GM21737 (cell line): ENCODE measurements at regions not wholly inside any gene's neighbourhood (a gene's known extent, or its start where the extent isn't known, plus 50 kb on each side); places are given as distances from the start of the nearest gene placed in this dataset.
"Not testable (repeated sequence)": the region's sequence is repeated elsewhere in the genome, so short reads cannot be mapped to it uniquely, and the experiment has no call there.

ENCODE experiments used
- ATAC-seq: cut with Tn5 transposase; IDR thresholded peaks from one replicate; pipeline ENCODE4 v1.9.1; 2021; ENCODE audit warnings: mild to moderate bottlenecking, moderate library complexity; ENCODE audit not compliant: unreplicated experiment

- no peak for ATAC-seq
Observed at GRCh38 chr4:111020961-111021360, 398.1 kb upstream of the PITX2 start.

- ATAC-seq = no peak
Observed at GRCh38 chr4:111022758-111023157, 399.9 kb upstream of the PITX2 start.

GRCh38 chr4:111027526-111027925 lies 404.6 kb upstream of the PITX2 start:
- no peak for ATAC-seq

GRCh38 chr4:111028795-111029194 lies 405.9 kb upstream of the PITX2 start:
- no peak for ATAC-seq

GRCh38 chr4:111031001-111031579 lies 408.2 kb upstream of the PITX2 start:
- ATAC-seq = no peak

GRCh38 chr4:111031596-111031995 lies 408.7 kb upstream of the PITX2 start:
- no peak for ATAC-seq

- ATAC-seq = no peak
Observed at GRCh38 chr4:111037591-111038360, 414.9 kb upstream of the PITX2 start.

GRCh38 chr4:111040904-111041303 lies 418.0 kb upstream of the PITX2 start:
- ATAC-seq = no peak

- ATAC-seq = no peak
Observed at GRCh38 chr4:111043286-111043685, 420.4 kb upstream of the PITX2 start.

GRCh38 chr4:111045992-111046391 lies 423.1 kb upstream of the PITX2 start:
- ATAC-seq = no peak

- no peak for ATAC-seq
Observed at GRCh38 chr4:111046811-111047210, 423.9 kb upstream of the PITX2 start.

- no peak for ATAC-seq
Observed at GRCh38 chr4:111048316-111048715, 425.4 kb upstream of the PITX2 start.

- no peak for ATAC-seq
Observed at GRCh38 chr4:111064342-111064993, 441.6 kb upstream of the PITX2 start.

- ATAC-seq = no peak
Observed at GRCh38 chr4:111066001-111066400, 443.1 kb upstream of the PITX2 start.

- no peak for ATAC-seq
Observed at GRCh38 chr4:111066447-111066846, 443.6 kb upstream of the PITX2 start.

GRCh38 chr4:111066887-111067286 lies 444.0 kb upstream of the PITX2 start:
- ATAC-seq = no peak

- ATAC-seq = no peak
Observed at GRCh38 chr4:111068883-111069282, 446.0 kb upstream of the PITX2 start.

GRCh38 chr4:111070390-111070789 lies 447.5 kb upstream of the PITX2 start:
- no peak for ATAC-seq

GRCh38 chr4:111074523-111075114 lies 451.7 kb upstream of the PITX2 start:
- ATAC-seq = no peak

- ATAC-seq = not testable (repeated sequence)
Observed at GRCh38 chr4:111076299-111076698, 453.4 kb upstream of the PITX2 start.

GRCh38 chr4:111108153-111108552 lies 485.3 kb upstream of the PITX2 start:
- ATAC-seq = no peak

- no peak for ATAC-seq
Observed at GRCh38 chr4:111113591-111113990, 490.7 kb upstream of the PITX2 start.
